HEK293 (cell line): ENCODE measurements at regions not wholly inside any gene's neighbourhood (a gene's known extent, or its start where the extent isn't known, plus 50 kb on each side); places are given as distances from the start of the nearest gene placed in this dataset.

Source experiments
- CTCF ChIA-PET: fragments of 350-600 bp; formaldehyde crosslinking; extraction: SDS; loops from one replicate; lab custom pipeline; 2021; ENCODE audit warnings: antibody characterized with exemption; lab: Yijun Ruan, JAX
- POLR2A ChIA-PET: fragments of 300-600 bp; formaldehyde crosslinking; extraction: SDS; loops from one replicate; lab custom pipeline; 2020; ENCODE audit warnings: antibody characterized with exemption, inconsistent platforms; lab: Yijun Ruan, JAX
- H3K27ac ChIP-seq: fragments of 200-500 bp; sonication (Bioruptor generic); 2 replicates; pipeline ENCODE4 v1.5.1; 2014; ENCODE audit warnings: low read depth, low read length, control low read depth, inconsistent platforms; ENCODE audit errors: extremely low read depth
- H3K36me3 ChIP-seq, 2 experiments: fragments of 200-500 bp in 1 of 2; sonication (Bioruptor generic) in 1 of 2; 1 replicate in 1 of 2; 2 replicates in 1 of 2; pipeline ENCODE4 v1.5.1; 2014 to 2017; ENCODE audit warnings: inconsistent platforms in 2 of 2, low read length in 2 of 2; ENCODE audit not compliant: control insufficient read depth in 2 of 2, insufficient read depth in 1 of 2
- H3K4me1 ChIP-seq: fragments of 200-500 bp; sonication (Bioruptor generic); 2 replicates; pipeline ENCODE4 v1.5.1; 2014; ENCODE audit warnings: mild to moderate bottlenecking, low read length, inconsistent platforms; ENCODE audit not compliant: control insufficient read depth, insufficient read depth
- H3K4me3 ChIP-seq: 2 replicates; pipeline ENCODE4 v1.5.1; 2011; ENCODE audit warnings: low read depth, mild to moderate bottlenecking, control low read depth, low read length, moderate library complexity
- H3K9me3 ChIP-seq: fragments of 200-500 bp; sonication (Bioruptor generic); 2 replicates; pipeline ENCODE4 v1.5.1; 2014; ENCODE audit warnings: low read depth, low read length, inconsistent platforms; ENCODE audit not compliant: control insufficient read depth, insufficient read depth
- BCL11A ChIP-seq: fragments of 450-650 bp; formaldehyde crosslinking; IDR thresholded peaks from 2 replicates; pipeline ENCODE4 v1.5.1; 2016; ENCODE audit warnings: low read depth, missing biosample characterization, missing genetic modification characterization
- HOXC10 ChIP-seq: sonication (generic); formaldehyde crosslinking; IDR thresholded peaks from 2 replicates; pipeline ENCODE4 v1.8.1; 2023; ENCODE audit warnings: mild to moderate bottlenecking, missing genetic modification reagents
- PRDM2 ChIP-seq: fragments of 450-650 bp; formaldehyde crosslinking; IDR thresholded peaks from 2 replicates; pipeline ENCODE4 v1.5.1; 2016; ENCODE audit warnings: missing biosample characterization, missing genetic modification characterization, borderline replicate concordance
- ZEB2 ChIP-seq: fragments of 450-650 bp; formaldehyde crosslinking; IDR thresholded peaks from 2 replicates; pipeline ENCODE4 v1.5.1; 2016; ENCODE audit warnings: missing biosample characterization, missing genetic modification characterization
- ZNF132 ChIP-seq: fragments of 450-650 bp; formaldehyde crosslinking; IDR thresholded peaks from 2 replicates; pipeline ENCODE4 v1.5.1; 2017; ENCODE audit warnings: missing biosample characterization, missing genetic modification characterization, borderline replicate concordance
- ZNF133 ChIP-seq: fragments of 450-650 bp; formaldehyde crosslinking; IDR thresholded peaks from 2 replicates; pipeline ENCODE4 v1.5.1; 2016; ENCODE audit warnings: missing biosample characterization, missing genetic modification characterization
- ZNF155 ChIP-seq: fragments of 450-650 bp; formaldehyde crosslinking; IDR thresholded peaks from 2 replicates; pipeline ENCODE4 v1.5.1; 2016; ENCODE audit warnings: missing biosample characterization, missing genetic modification characterization
- ZNF175 ChIP-seq: fragments of 450-650 bp; formaldehyde crosslinking; IDR thresholded peaks from 2 replicates; pipeline ENCODE4 v1.5.1; 2016; ENCODE audit warnings: missing biosample characterization, missing genetic modification characterization
- ZNF214 ChIP-seq: fragments of 450-650 bp; formaldehyde crosslinking; IDR thresholded peaks from 2 replicates; pipeline ENCODE4 v1.5.1; 2017; ENCODE audit warnings: missing biosample characterization, mild to moderate bottlenecking, missing genetic modification characterization, borderline replicate concordance
- ZNF473 ChIP-seq: fragments of 450-650 bp; formaldehyde crosslinking; IDR thresholded peaks from 2 replicates; pipeline ENCODE4 v1.5.1; 2017; ENCODE audit warnings: missing biosample characterization, missing genetic modification characterization
- ZNF530 ChIP-seq: fragments of 450-650 bp; formaldehyde crosslinking; IDR thresholded peaks from 2 replicates; pipeline ENCODE4 v1.5.1; 2016; ENCODE audit warnings: low read depth, missing biosample characterization, missing genetic modification characterization
- ZNF660 ChIP-seq: fragments of 450-650 bp; IDR thresholded peaks from 2 replicates; pipeline ENCODE4 v1.5.1; 2018; ENCODE audit warnings: missing biosample characterization, mild to moderate bottlenecking, missing genetic modification characterization
- ZNF776 ChIP-seq: fragments of 450-650 bp; formaldehyde crosslinking; IDR thresholded peaks from 2 replicates; pipeline ENCODE4 v1.5.0; 2017; ENCODE audit warnings: missing biosample characterization, missing genetic modification characterization, borderline replicate concordance
- ZNF792 ChIP-seq: fragments of 450-650 bp; formaldehyde crosslinking; IDR thresholded peaks from 2 replicates; pipeline ENCODE4 v1.5.1; 2016; ENCODE audit warnings: missing biosample characterization, missing genetic modification characterization
- TF ChIP-seq, protein P1 (sequence below): fragments of 450-650 bp; formaldehyde crosslinking; IDR thresholded peaks from 2 replicates; pipeline ENCODE4 v1.5.1; 2016; ENCODE audit warnings: missing biosample characterization, missing genetic modification characterization, low read depth
- TF ChIP-seq, protein P2 (sequence below): fragments of 450-650 bp; formaldehyde crosslinking; IDR thresholded peaks from 2 replicates; pipeline ENCODE4 v1.5.1; 2016; ENCODE audit warnings: missing biosample characterization, missing genetic modification characterization

- Histone ChIP-seq H3K36me3 (no peaks in the 10 kb centered on the region), H3K27ac (no peak overlapping the region), H3K4me3 (no peak overlapping the region), H3K9me3 (no peaks in the 10 kb centered on the region), H3K4me1 (no peaks in the 10 kb centered on the region)
- CTCF ChIA-PET = interaction anchor here (0.7 kb wide), 1 partner anchor 196 kb away, joined by 3 read pairs; no protein-coding TSS in a partner anchor
- POLR2A ChIA-PET = no interaction called here
- TF ChIP-seq ZNF792 (tag by site-specific recombination) (no peak), ZNF214 (tag by site-specific recombination) (no peak), ZNF175 (tag by site-specific recombination) (no peak), BCL11A (tag by site-specific recombination) (no peak), ZNF473 (tag by site-specific recombination) (no peak), ZNF776 (tag by site-specific recombination) (no peak), ZNF530 (no peak)
Observed at GRCh38 chr7:136353287-136353686, 376.1 kb upstream of the MTPN start.

GRCh38 chr7:136348542-136349192 is 371.5 kb upstream of the MTPN start:
- Histone ChIP-seq H3K4me3 (no peak overlapping the region), H3K9me3 (no peaks in the 10 kb centered on the region), H3K4me1 (no peaks in the 10 kb centered on the region), H3K36me3 (no peaks in the 10 kb centered on the region), H3K27ac (no peak overlapping the region)
- CTCF ChIA-PET = no interaction called here
- POLR2A ChIA-PET = no interaction called here
- no peak for TF ChIP-seq ZEB2 (tag by site-specific recombination)
- TF ChIP-seq ZNF132 (tag by site-specific recombination) = no peak
- TF ChIP-seq HOXC10 (CRISPR knock-in tag) = no peak
- TF ChIP-seq ZNF133 = no peak
- no peak for TF ChIP-seq ZNF660 (tag by site-specific recombination)
- no peak for TF ChIP-seq ZNF155 (tag by site-specific recombination)
- TF ChIP-seq, protein P1, sequence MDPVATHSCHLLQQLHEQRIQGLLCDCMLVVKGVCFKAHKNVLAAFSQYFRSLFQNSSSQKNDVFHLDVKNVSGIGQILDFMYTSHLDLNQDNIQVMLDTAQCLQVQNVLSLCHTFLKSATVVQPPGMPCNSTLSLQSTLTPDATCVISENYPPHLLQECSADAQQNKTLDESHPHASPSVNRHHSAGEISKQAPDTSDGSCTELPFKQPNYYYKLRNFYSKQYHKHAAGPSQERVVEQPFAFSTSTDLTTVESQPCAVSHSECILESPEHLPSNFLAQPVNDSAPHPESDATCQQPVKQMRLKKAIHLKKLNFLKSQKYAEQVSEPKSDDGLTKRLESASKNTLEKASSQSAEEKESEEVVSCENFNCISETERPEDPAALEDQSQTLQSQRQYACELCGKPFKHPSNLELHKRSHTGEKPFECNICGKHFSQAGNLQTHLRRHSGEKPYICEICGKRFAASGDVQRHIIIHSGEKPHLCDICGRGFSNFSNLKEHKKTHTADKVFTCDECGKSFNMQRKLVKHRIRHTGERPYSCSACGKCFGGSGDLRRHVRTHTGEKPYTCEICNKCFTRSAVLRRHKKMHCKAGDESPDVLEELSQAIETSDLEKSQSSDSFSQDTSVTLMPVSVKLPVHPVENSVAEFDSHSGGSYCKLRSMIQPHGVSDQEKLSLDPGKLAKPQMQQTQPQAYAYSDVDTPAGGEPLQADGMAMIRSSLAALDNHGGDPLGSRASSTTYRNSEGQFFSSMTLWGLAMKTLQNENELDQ (tag by site-specific recombination) = no peak
- TF ChIP-seq PRDM2 (tag by site-specific recombination) = no peak
- TF ChIP-seq, protein P2, sequence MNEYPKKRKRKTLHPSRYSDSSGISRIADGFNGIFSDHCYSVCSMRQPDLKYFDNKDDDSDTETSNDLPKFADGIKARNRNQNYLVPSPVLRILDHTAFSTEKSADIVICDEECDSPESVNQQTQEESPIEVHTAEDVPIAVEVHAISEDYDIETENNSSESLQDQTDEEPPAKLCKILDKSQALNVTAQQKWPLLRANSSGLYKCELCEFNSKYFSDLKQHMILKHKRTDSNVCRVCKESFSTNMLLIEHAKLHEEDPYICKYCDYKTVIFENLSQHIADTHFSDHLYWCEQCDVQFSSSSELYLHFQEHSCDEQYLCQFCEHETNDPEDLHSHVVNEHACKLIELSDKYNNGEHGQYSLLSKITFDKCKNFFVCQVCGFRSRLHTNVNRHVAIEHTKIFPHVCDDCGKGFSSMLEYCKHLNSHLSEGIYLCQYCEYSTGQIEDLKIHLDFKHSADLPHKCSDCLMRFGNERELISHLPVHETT = no peak
